HG02981 (cell line): ENCODE measurements at regions not wholly inside any gene's neighbourhood (a gene's known extent, or its start where the extent isn't known, plus 50 kb on each side); places are given as distances from the start of the nearest gene placed in this dataset.
A peak's percentile ranks its signal among the peaks of the same experiment; 100 is the strongest.
"Not testable (repeated sequence)": the region's sequence is repeated elsewhere in the genome, so short reads cannot be mapped to it uniquely, and the experiment has no call there.

Experiments
- ATAC-seq: cut with Tn5 transposase; IDR thresholded peaks from one replicate; pipeline ENCODE4 v1.9.1; 2021; ENCODE audit warnings: mild to moderate bottlenecking, moderate library complexity; ENCODE audit not compliant: unreplicated experiment

- ATAC-seq: no peak
These were observed 641.7 kb upstream of the DIPK2B start for GRCh38 chrX:45842207-45842925.

- ATAC-seq: no peak
These were observed 639.8 kb upstream of the DIPK2B start for GRCh38 chrX:45840411-45840950.

- ATAC-seq: no peak
These were observed 629.7 kb upstream of the DIPK2B start for GRCh38 chrX:45830343-45830742.

- ATAC-seq: no peak
These were observed 623.8 kb upstream of the DIPK2B start for GRCh38 chrX:45824471-45824870.

- ATAC-seq: no peak
These were observed 622.9 kb upstream of the DIPK2B start for GRCh38 chrX:45823536-45823935.

GRCh38 chrX:45822124-45822523 is 621.4 kb upstream of the DIPK2B start:
- no peak for ATAC-seq

- ATAC-seq: no peak
These were observed 618.2 kb upstream of the DIPK2B start for GRCh38 chrX:45818913-45819312.

GRCh38 chrX:45815441-45815840 is 614.8 kb upstream of the DIPK2B start:
- ATAC-seq: no peak

- no peak for ATAC-seq
These were observed 610.6 kb upstream of the DIPK2B start for GRCh38 chrX:45811326-45811725.

GRCh38 chrX:45807572-45808425 is 607.1 kb upstream of the DIPK2B start:
- no peak for ATAC-seq

- ATAC-seq: peak; percentile 62
These were observed 605.9 kb upstream of the DIPK2B start for GRCh38 chrX:45806410-45807121.

- no peak for ATAC-seq
These were observed 603.6 kb upstream of the DIPK2B start for GRCh38 chrX:45804276-45804675.

- ATAC-seq: no peak
These were observed 602.8 kb upstream of the DIPK2B start for GRCh38 chrX:45803383-45803921.

- no peak for ATAC-seq
These were observed 600.9 kb upstream of the DIPK2B start for GRCh38 chrX:45801554-45801953.

GRCh38 chrX:45800746-45801453 is 600.2 kb upstream of the DIPK2B start:
- ATAC-seq: not testable (repeated sequence)

GRCh38 chrX:45799576-45799975 is 598.9 kb upstream of the DIPK2B start:
- no peak for ATAC-seq

- ATAC-seq: no peak
These were observed 594.9 kb upstream of the DIPK2B start for GRCh38 chrX:45795546-45795945.

- no peak for ATAC-seq
These were observed 594.3 kb upstream of the DIPK2B start for GRCh38 chrX:45794995-45795337.

GRCh38 chrX:45794323-45794994 is 593.8 kb upstream of the DIPK2B start:
- no peak for ATAC-seq

- no peak for ATAC-seq
These were observed 588.3 kb upstream of the DIPK2B start for GRCh38 chrX:45788941-45789348.
